ENCODE measurements at regions not wholly inside any gene's neighbourhood (a gene's known extent, or its start where the extent isn't known, plus 50 kb on each side); places are given as distances from the start of the nearest gene placed in this dataset.

GRCh38 chr2:66699793-66700676, 265.1 kb downstream of the MEIS1 start:
- no peak for DNase-seq
- intact Hi-C loops (cut with DNase I): no loop called here
- Histone ChIP-seq H3K4me3 (no peak overlapping the region), H3K27ac (no peak overlapping the region), H3K4me1 (no peaks in the 10 kb centered on the region), H3K36me3 (no peaks in the 10 kb centered on the region), H3K9me3 (no peaks in the 10 kb centered on the region), H3K27me3 (peaks cover 0 to 6% (median 0%) of the 10 kb centered on the region in 7 donors)
- no peak for TF ChIP-seq CTCF (IDR thresholded peaks at IDR 0.05)
- ATAC-seq: no peak
- 69 to 70% methylated on average over 7 of the region's 7 CpGs for WGBS, 2 donors

DNA sequence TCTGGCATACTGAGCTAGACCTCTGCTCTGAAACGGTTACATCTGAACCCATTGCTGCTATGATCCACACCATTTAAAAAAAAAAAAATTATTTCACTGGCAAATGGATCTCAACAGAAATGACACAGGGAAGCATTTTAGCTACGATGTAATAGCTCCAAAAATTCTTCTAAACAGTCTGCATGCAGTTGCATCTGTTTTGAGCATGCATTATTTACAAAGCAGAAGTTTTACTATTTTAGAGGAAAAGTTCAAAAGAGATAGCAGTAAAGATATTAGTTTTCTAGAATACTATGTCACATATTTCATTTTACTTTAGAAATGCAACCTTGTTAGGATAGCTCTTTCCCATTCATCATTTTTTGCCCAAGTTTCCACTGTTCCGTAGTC, 265.7 kb downstream of the MEIS1 start:
- no peak overlapping the region for H3K27ac ChIP-seq
- H3K27me3 ChIP-seq: peaks cover 0 to 6% (median 0%) of the 10 kb centered on the region in 7 donors
- intact Hi-C loops (cut with DNase I): no loop called here
- H3K4me3 ChIP-seq: no peak overlapping the region
- ATAC-seq: no peak
- no peaks in the 10 kb centered on the region for H3K9me3 ChIP-seq
- no peak for TF ChIP-seq CTCF (IDR thresholded peaks at IDR 0.05)
- no peak for DNase-seq
- H3K4me1 ChIP-seq: no peaks in the 10 kb centered on the region
- WGBS, 2 donors: 73 to 84% methylated on average over 3 of the region's 3 CpGs
- H3K36me3 ChIP-seq: no peaks in the 10 kb centered on the region

DNA sequence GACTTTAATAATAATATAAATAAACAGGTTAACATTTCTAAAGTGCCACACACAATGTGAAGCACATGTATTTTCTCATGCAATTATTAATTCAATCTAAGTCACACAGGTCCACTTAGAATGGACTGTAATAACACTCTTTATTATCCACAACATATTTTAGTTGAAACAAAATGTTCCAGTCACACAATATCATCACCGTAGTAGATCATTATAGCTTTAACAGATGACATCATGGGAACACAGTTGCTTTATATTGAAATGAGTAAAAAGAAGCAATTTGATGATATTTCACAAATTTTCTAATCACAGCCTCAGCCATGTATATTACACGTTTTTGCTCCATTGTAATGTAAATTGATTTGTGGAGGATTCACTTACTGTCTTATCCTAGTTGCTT, 266.3 kb downstream of the MEIS1 start:
- ATAC-seq (no peak), DNase-seq (no peak)
- intact Hi-C loops (cut with DNase I): no loop called here
- TF ChIP-seq CTCF (IDR thresholded peaks at IDR 0.05): no peak
- no peak overlapping the region for H3K4me3 ChIP-seq
- no peaks in the 10 kb centered on the region for H3K4me1 ChIP-seq
- H3K36me3 ChIP-seq: no peaks in the 10 kb centered on the region
- H3K27me3 ChIP-seq: peaks cover 0 to 6% (median 0%) of the 10 kb centered on the region in 7 donors
- no peaks in the 10 kb centered on the region for H3K9me3 ChIP-seq
- 73 to 78% methylated on average over 2 of the region's 2 CpGs for WGBS, 2 donors
- no peak overlapping the region for H3K27ac ChIP-seq

DNA sequence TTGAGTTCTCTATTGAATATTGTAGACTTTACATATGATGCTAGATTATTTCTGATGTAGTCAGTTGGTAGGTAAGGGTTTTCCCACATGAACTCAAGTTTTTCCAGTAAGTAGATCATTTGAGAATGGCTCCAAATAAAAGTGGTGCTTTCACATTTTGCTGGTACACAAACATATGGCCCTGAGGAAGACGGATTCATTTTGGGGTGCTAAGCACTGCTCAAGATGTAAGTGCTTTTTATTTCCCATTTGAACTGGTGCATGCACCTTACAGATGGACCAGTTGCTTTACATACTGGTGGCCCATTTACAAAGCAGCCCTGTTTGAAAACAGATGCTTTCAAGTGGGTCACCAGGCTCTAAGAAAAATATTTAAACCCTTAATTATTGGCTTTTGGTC, 266.7 kb downstream of the MEIS1 start:
- ATAC-seq (no peak), DNase-seq (no peak)
- Histone ChIP-seq H3K36me3 (no peaks in the 10 kb centered on the region), H3K27ac (no peak overlapping the region), H3K9me3 (no peaks in the 10 kb centered on the region), H3K4me1 (no peaks in the 10 kb centered on the region), H3K27me3 (peaks cover 0 to 6% (median 0%) of the 10 kb centered on the region in 7 donors), H3K4me3 (no peak overlapping the region)
- TF ChIP-seq CTCF (IDR thresholded peaks at IDR 0.05): no peak
- intact Hi-C loops (cut with DNase I): no loop called here
- 86 to 87% methylated on average over 1 of the region's 1 CpG for WGBS, 2 donors
